SK-N-SH (cell line): ENCODE measurements at regions not wholly inside any gene's neighbourhood (a gene's known extent, or its start where the extent isn't known, plus 50 kb on each side); places are given as distances from the start of the nearest gene placed in this dataset.

Source experiments
- CTCF ChIA-PET: fragments of 300-600, 350-600 bp; formaldehyde crosslinking; extraction: SDS; loops from one replicate; lab custom pipeline; 2021; lab: Yijun Ruan, JAX
- POLR2A ChIA-PET: fragments of 350-600 bp; sonication (Branson Sonifier 250); formaldehyde crosslinking; extraction: SDS; loops from one replicate; lab custom pipeline; 2020; ENCODE audit warnings: antibody characterized with exemption, inconsistent platforms; lab: Yijun Ruan, JAX
- DNase-seq: peaks from one replicate; pipeline ENCODE4 v3.0.0; 2012
- H2AFZ ChIP-seq: fragments of 200-600 bp; sonication (generic); 2 replicates; pipeline ENCODE4 v1.8.1; 2016; ENCODE audit warnings: antibody characterized with exemption, mild to moderate bottlenecking, low read depth
- H3F3A ChIP-seq: fragments of 200-600 bp; sonication (generic); replicated peaks from 2 replicates; pipeline ENCODE3; 2016; ENCODE audit warnings: antibody characterized with exemption, mild to moderate bottlenecking; ENCODE audit not compliant: insufficient read depth
- H3K27ac ChIP-seq, 2 experiments: fragments of 200-500 bp in 1 of 2; fragments of 200-600 bp in 1 of 2; sonication (Bioruptor generic) in 1 of 2; sonication (generic), shearing (Covaris generic) in 1 of 2; 2 replicates each; pipeline versions ENCODE4 v1.5.1 to v1.6.1; 2014 to 2016; ENCODE audit warnings: low read depth in 2 of 2, inconsistent platforms in 1 of 2, low read length in 1 of 2, mild to moderate bottlenecking in 1 of 2, mixed read lengths in 1 of 2
- H3K27me3 ChIP-seq: fragments of 200-600 bp; sonication (generic), shearing (Covaris generic); 2 replicates; pipeline ENCODE4 v1.6.1; 2016; ENCODE audit warnings: mixed run types; ENCODE audit not compliant: insufficient read depth
- H3K36me3 ChIP-seq, 2 experiments: fragments of 200-500 bp in 1 of 2; fragments of 200-600 bp in 1 of 2; sonication (Bioruptor generic) in 1 of 2; sonication (generic) in 1 of 2; replicated peaks in 1 of 2; 2 replicates each; pipeline versions ENCODE3 to v1.5.1; 2014 to 2016; ENCODE audit warnings: low read length in 1 of 2, mild to moderate bottlenecking in 1 of 2; ENCODE audit not compliant: insufficient read depth in 2 of 2, control insufficient read depth in 1 of 2
- H3K4me1 ChIP-seq, 2 experiments: fragments of 200-500 bp in 1 of 2; fragments of 200-600 bp in 1 of 2; sonication (Bioruptor generic) in 1 of 2; sonication (generic), shearing (Covaris generic) in 1 of 2; 2 replicates each; pipeline versions ENCODE4 v1.5.1 to v1.6.1; 2014 to 2016; ENCODE audit warnings: low read depth in 1 of 2, low read length in 1 of 2, mixed run types in 1 of 2; ENCODE audit not compliant: insufficient read depth in 2 of 2, control insufficient read depth in 1 of 2
- H3K4me2 ChIP-seq: fragments of 200-600 bp; sonication (generic), shearing (Covaris generic); 2 replicates; pipeline ENCODE4 v1.6.1; 2017; ENCODE audit warnings: mixed run types
- H3K4me3 ChIP-seq, 2 experiments: fragments of 200-500 bp in 1 of 2; fragments of 200-600 bp in 1 of 2; sonication (Bioruptor generic) in 1 of 2; sonication (generic), shearing (Covaris generic) in 1 of 2; 2 replicates each; pipeline versions ENCODE4 v1.5.1 to v1.8.1; 2014 to 2016; ENCODE audit warnings: low read depth in 2 of 2, inconsistent platforms in 1 of 2, low read length in 1 of 2, mild to moderate bottlenecking in 1 of 2, mixed read lengths in 1 of 2, moderate library complexity in 1 of 2
- H3K79me2 ChIP-seq: fragments of 200-600 bp; sonication (generic); 2 replicates; pipeline ENCODE4 v1.8.1; 2017; ENCODE audit warnings: mild to moderate bottlenecking; ENCODE audit not compliant: insufficient read depth
- H3K9ac ChIP-seq: fragments of 200-600 bp; sonication (generic); 2 replicates; pipeline ENCODE4 v1.6.1; 2017; ENCODE audit warnings: mixed run types
- H3K9me2 ChIP-seq: fragments of 200-600 bp; sonication (generic); 2 replicates; pipeline ENCODE4 v1.6.1; 2017; ENCODE audit warnings: mixed run types
- H3K9me3 ChIP-seq: fragments of 200-600 bp; sonication (generic); 2 replicates; pipeline ENCODE4 v1.6.1; 2017; ENCODE audit warnings: mixed run types, mild to moderate bottlenecking, moderate library complexity
- H4K20me1 ChIP-seq: fragments of 200-600 bp; sonication (generic); 2 replicates; pipeline ENCODE4 v1.6.1; 2017; ENCODE audit warnings: mild to moderate bottlenecking, mixed run types; ENCODE audit not compliant: insufficient read depth
- CHD2 ChIP-seq: fragments of 150-350 bp; IDR thresholded peaks from 2 replicates; pipeline ENCODE4 v1.6.1; 2018; ENCODE audit warnings: low read length; ENCODE audit not compliant: partially characterized antibody
- EP300 ChIP-seq, 2 experiments: IDR thresholded peaks; 2 replicates each; pipeline versions ENCODE4 v1.4.0 to v1.6.1; 2012; ENCODE audit warnings: borderline replicate concordance in 1 of 2, low read depth in 1 of 2, low read length in 1 of 2
- FOXM1 ChIP-seq: IDR thresholded peaks from 2 replicates; pipeline ENCODE4 v1.4.0; 2012; ENCODE audit warnings: low read depth, mild to moderate bottlenecking
- GATA2 ChIP-seq: sonication (generic); formaldehyde crosslinking; IDR thresholded peaks from 2 replicates; pipeline ENCODE4 v1.5.0; 2020; ENCODE audit warnings: mild to moderate bottlenecking, missing genetic modification reagents
- NFIC ChIP-seq: IDR thresholded peaks from 2 replicates; pipeline ENCODE4 v1.4.0; 2012; ENCODE audit warnings: borderline replicate concordance
- RCOR1 ChIP-seq: fragments of 150-350 bp; IDR thresholded peaks from 2 replicates; pipeline ENCODE4 v1.6.1; 2017; ENCODE audit warnings: antibody characterized with exemption, low read length
- SMC3 ChIP-seq: IDR thresholded peaks from 2 replicates; pipeline ENCODE4 v1.6.1; 2012; ENCODE audit warnings: low read depth, low read length, improper control_type of control experiment
- TAF1 ChIP-seq: IDR thresholded peaks from 2 replicates; pipeline ENCODE4 v1.6.1; 2012; ENCODE audit warnings: low read depth, mild to moderate bottlenecking, low read length, moderate library complexity, borderline replicate concordance
- TCF12 ChIP-seq: IDR thresholded peaks from 2 replicates; pipeline ENCODE4 v1.4.0; 2012
- WGBS: methylation state at CpG from one replicate; pipeline ENCODE4 v1.1.6; 2017; ENCODE audit warnings: low lambda C conversion rate; 5-methylcytosine and 5-hydroxymethylcytosine counted together
- TF ChIP-seq, protein P1 (sequence below): IDR thresholded peaks from 2 replicates; pipeline ENCODE4 v1.6.1; 2012; ENCODE audit warnings: mild to moderate bottlenecking, low read depth, low read length, moderate library complexity
- TF ChIP-seq, protein P2 (sequence below): IDR thresholded peaks from 2 replicates; pipeline ENCODE4 v1.4.0; 2012; ENCODE audit warnings: low read depth, borderline replicate concordance
- TF ChIP-seq, protein P3 (sequence below): fragments of 200-600 bp; sonication (generic); IDR thresholded peaks from 2 replicates; pipeline ENCODE4 v1.6.1; 2017; ENCODE audit warnings: antibody characterized with exemption, mild to moderate bottlenecking, moderate library complexity
- TF ChIP-seq, protein P4 (sequence below): IDR thresholded peaks from 2 replicates; pipeline ENCODE4; 2012

DNA sequence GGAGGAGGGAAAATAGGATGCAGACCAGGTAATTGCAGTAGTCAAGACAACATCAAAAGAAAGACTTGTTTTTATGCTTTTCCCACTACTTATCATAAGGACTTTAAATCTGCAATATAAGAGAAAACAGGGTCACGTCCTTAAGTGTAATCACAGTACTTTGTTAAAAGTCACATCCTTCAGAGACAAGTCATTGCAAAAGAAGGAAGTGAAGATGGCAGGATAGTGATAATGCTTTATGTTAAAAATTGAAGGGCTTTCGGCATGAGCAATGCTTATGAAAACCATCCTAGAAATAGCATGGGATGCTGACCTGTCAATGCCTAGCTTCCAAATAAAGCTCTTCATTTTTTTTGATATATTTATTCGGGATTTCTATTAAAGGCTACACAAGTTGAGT, 110.2 kb upstream of the TENM3 start:
- no peak for DNase-seq
- Histone ChIP-seq H3K4me2 (no peak overlapping the region), H2AFZ (no peak overlapping the region; the same call in 1 of the 2 replicates), H3K79me2 (no peaks in the 10 kb centered on the region), H3K9me3 (no peaks in the 10 kb centered on the region), H3K9me2 (no peaks in the 10 kb centered on the region), H3K27ac (no peak overlapping the region), H3K36me3 (no peaks in the 10 kb centered on the region), H3K4me1 (no peaks in the 10 kb centered on the region; a peak in 2 of 4 replicates), H3F3A (no peaks in the 10 kb centered on the region), H3K4me3 (no peak overlapping the region), H4K20me1 (no peaks in the 10 kb centered on the region)
- CTCF ChIA-PET, result interaction anchor here (0.6 kb wide), 1 partner anchor 489 kb away, joined by 4 read pairs; no protein-coding TSS in a partner anchor
- 86% methylated on average over 3 of the region's 3 CpGs for WGBS
- TF ChIP-seq SMC3 (no peak), RCOR1 (no peak), TCF12 (no peak), CHD2 (no peak), EP300 (IDR thresholded peaks at IDR 0.05; ENCODE audit: borderline replicate concordance in 1 of 2, low read depth in 1 of 2, low read length in 1 of 2) (no peak)
- TF ChIP-seq, all 33 proteins: peak for 0
- Histone ChIP-seq H3K9ac (no peak overlapping the region), H3K27me3 (no peaks in the 10 kb centered on the region)
- POLR2A ChIA-PET, result no interaction called here

DNA sequence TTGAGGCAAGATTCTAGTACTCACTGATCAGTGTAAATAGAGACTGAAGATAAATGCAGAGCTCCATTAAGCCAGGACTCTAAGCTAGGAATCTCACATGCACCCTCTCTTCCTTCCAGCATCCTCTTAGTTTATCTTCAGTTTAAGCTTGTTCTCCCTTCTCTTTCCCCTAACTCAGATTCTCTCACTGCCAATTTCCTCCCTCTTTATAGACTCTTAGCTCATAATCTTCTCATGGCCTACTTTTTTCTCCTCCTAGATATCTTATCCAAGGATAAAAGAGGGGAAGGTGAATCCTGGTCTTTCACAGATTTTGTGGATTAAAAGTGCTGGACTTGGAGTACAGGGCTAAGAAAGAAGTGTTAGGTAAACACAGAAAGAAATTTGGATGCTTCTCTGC, 108.9 kb upstream of the TENM3 start:
- Histone ChIP-seq H3K4me1 (no peaks in the 10 kb centered on the region; a peak in 2 of 4 replicates), H3K27me3 (no peaks in the 10 kb centered on the region), H3F3A (no peaks in the 10 kb centered on the region), H3K79me2 (no peaks in the 10 kb centered on the region), H3K36me3 (no peaks in the 10 kb centered on the region), H3K27ac (no peak overlapping the region), H3K9me3 (no peaks in the 10 kb centered on the region), H3K9ac (no peak overlapping the region), H3K4me2 (no peak overlapping the region), H4K20me1 (no peaks in the 10 kb centered on the region), H2AFZ (no peak overlapping the region), H3K4me3 (no peak overlapping the region), H3K9me2 (no peaks in the 10 kb centered on the region)
- TF ChIP-seq, protein P1, sequence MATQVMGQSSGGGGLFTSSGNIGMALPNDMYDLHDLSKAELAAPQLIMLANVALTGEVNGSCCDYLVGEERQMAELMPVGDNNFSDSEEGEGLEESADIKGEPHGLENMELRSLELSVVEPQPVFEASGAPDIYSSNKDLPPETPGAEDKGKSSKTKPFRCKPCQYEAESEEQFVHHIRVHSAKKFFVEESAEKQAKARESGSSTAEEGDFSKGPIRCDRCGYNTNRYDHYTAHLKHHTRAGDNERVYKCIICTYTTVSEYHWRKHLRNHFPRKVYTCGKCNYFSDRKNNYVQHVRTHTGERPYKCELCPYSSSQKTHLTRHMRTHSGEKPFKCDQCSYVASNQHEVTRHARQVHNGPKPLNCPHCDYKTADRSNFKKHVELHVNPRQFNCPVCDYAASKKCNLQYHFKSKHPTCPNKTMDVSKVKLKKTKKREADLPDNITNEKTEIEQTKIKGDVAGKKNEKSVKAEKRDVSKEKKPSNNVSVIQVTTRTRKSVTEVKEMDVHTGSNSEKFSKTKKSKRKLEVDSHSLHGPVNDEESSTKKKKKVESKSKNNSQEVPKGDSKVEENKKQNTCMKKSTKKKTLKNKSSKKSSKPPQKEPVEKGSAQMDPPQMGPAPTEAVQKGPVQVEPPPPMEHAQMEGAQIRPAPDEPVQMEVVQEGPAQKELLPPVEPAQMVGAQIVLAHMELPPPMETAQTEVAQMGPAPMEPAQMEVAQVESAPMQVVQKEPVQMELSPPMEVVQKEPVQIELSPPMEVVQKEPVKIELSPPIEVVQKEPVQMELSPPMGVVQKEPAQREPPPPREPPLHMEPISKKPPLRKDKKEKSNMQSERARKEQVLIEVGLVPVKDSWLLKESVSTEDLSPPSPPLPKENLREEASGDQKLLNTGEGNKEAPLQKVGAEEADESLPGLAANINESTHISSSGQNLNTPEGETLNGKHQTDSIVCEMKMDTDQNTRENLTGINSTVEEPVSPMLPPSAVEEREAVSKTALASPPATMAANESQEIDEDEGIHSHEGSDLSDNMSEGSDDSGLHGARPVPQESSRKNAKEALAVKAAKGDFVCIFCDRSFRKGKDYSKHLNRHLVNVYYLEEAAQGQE, result no peak
- ChIA-PET POLR2A (interaction anchor here (0.6 kb wide), 1 partner anchor 10 kb away, joined by 5 read pairs; no protein-coding TSS in a partner anchor), CTCF (interaction anchor here (1.0 kb wide), 1 partner anchor 991 kb away, joined by 3 read pairs; no protein-coding TSS in a partner anchor)
- no peak for DNase-seq

DNA sequence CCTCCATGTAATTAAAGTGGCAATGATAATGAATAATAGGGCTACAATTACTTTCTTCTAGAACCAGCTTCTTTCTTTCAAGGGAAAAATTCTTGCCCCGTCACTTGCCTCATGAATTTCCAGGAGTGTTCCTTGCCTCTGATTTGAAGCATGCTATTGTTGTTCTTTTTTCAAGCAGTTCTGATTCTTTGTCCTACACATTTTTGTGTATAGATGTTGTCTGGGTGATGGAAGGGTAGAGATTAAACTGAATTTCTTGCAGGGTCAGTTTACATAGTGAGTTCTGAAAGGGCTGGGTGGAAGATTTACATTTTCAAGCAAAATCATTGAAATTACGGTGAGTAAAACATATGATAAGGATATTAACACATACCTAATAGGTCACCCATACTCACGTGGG, 107.0 kb upstream of the TENM3 start:
- Histone ChIP-seq H3K79me2 (no peaks in the 10 kb centered on the region), H3K27ac (no peak overlapping the region), H3K4me1 (peaks cover 0 to 2% of the 10 kb centered on the region in 2 experiments; a peak in 3 of 4 replicates), H3F3A (no peaks in the 10 kb centered on the region), H3K9me3 (no peaks in the 10 kb centered on the region), H3K9me2 (no peaks in the 10 kb centered on the region), H2AFZ (no peak overlapping the region), H3K4me3 (no peak overlapping the region), H3K36me3 (no peaks in the 10 kb centered on the region), H3K9ac (no peak overlapping the region), H4K20me1 (no peaks in the 10 kb centered on the region), H3K27me3 (no peaks in the 10 kb centered on the region), H3K4me2 (no peak overlapping the region)
- DNase-seq, result no peak
- ChIA-PET CTCF (interaction anchor here (0.6 to 0.9 kb wide), 2 partner anchors 12 to 843 kb away, joined by 3 read pairs; no protein-coding TSS in a partner anchor), POLR2A (no interaction called here)
- 79% methylated on average over 3 of the region's 3 CpGs for WGBS
- TF ChIP-seq TCF12 (no peak), CHD2 (no peak), FOXM1 (no peak), GATA2 (no peak), TAF1 (no peak), NFIC (no peak)
- TF ChIP-seq, protein P2, sequence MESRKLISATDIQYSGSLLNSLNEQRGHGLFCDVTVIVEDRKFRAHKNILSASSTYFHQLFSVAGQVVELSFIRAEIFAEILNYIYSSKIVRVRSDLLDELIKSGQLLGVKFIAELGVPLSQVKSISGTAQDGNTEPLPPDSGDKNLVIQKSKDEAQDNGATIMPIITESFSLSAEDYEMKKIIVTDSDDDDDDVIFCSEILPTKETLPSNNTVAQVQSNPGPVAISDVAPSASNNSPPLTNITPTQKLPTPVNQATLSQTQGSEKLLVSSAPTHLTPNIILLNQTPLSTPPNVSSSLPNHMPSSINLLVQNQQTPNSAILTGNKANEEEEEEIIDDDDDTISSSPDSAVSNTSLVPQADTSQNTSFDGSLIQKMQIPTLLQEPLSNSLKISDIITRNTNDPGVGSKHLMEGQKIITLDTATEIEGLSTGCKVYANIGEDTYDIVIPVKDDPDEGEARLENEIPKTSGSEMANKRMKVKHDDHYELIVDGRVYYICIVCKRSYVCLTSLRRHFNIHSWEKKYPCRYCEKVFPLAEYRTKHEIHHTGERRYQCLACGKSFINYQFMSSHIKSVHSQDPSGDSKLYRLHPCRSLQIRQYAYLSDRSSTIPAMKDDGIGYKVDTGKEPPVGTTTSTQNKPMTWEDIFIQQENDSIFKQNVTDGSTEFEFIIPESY, result no peak
- TF ChIP-seq, protein P3, sequence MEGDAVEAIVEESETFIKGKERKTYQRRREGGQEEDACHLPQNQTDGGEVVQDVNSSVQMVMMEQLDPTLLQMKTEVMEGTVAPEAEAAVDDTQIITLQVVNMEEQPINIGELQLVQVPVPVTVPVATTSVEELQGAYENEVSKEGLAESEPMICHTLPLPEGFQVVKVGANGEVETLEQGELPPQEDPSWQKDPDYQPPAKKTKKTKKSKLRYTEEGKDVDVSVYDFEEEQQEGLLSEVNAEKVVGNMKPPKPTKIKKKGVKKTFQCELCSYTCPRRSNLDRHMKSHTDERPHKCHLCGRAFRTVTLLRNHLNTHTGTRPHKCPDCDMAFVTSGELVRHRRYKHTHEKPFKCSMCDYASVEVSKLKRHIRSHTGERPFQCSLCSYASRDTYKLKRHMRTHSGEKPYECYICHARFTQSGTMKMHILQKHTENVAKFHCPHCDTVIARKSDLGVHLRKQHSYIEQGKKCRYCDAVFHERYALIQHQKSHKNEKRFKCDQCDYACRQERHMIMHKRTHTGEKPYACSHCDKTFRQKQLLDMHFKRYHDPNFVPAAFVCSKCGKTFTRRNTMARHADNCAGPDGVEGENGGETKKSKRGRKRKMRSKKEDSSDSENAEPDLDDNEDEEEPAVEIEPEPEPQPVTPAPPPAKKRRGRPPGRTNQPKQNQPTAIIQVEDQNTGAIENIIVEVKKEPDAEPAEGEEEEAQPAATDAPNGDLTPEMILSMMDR, result no peak
- TF ChIP-seq, protein P4, sequence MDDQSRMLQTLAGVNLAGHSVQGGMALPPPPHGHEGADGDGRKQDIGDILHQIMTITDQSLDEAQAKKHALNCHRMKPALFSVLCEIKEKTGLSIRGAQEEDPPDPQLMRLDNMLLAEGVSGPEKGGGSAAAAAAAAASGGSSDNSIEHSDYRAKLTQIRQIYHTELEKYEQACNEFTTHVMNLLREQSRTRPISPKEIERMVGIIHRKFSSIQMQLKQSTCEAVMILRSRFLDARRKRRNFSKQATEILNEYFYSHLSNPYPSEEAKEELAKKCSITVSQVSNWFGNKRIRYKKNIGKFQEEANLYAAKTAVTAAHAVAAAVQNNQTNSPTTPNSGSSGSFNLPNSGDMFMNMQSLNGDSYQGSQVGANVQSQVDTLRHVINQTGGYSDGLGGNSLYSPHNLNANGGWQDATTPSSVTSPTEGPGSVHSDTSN, result no peak
